Embryonic facial prominence (tissue), 1 donor: ENCODE measurements at regions not wholly inside any gene's neighbourhood (a gene's known extent, or its start where the extent isn't known, plus 50 kb on each side); places are given as distances from the start of the nearest gene placed in this dataset.
"Not testable (repeated sequence)": the region's sequence is repeated elsewhere in the genome, so short reads cannot be mapped to it uniquely, and the experiment has no call there.

Source experiments
- DNase-seq: peaks from one replicate; pipeline ENCODE4 v3.0.0-alpha.2; 2016; ENCODE audit errors: extremely low spot score

GRCh38 chr14:84410344-84410743 is 1119.6 kb upstream of the FLRT2 start:
- DNase-seq: no peak

- DNase-seq: no peak
These were observed 1109.7 kb upstream of the FLRT2 start for GRCh38 chr14:84420221-84420620.

GRCh38 chr14:84421621-84422020 is 1108.3 kb upstream of the FLRT2 start:
- no peak for DNase-seq

GRCh38 chr14:84425968-84426367 is 1104.0 kb upstream of the FLRT2 start:
- no peak for DNase-seq

- DNase-seq: no peak
These were observed 1097.3 kb upstream of the FLRT2 start for GRCh38 chr14:84432676-84433075.

- DNase-seq: no peak
These were observed 1096.0 kb upstream of the FLRT2 start for GRCh38 chr14:84433961-84434360.

- no peak for DNase-seq
These were observed 1094.1 kb upstream of the FLRT2 start for GRCh38 chr14:84435820-84436324.

- no peak for DNase-seq
These were observed 1093.4 kb upstream of the FLRT2 start for GRCh38 chr14:84436528-84436927.

GRCh38 chr14:84442521-84442920 is 1087.4 kb upstream of the FLRT2 start:
- DNase-seq: no peak

GRCh38 chr14:84445486-84445885 is 1084.5 kb upstream of the FLRT2 start:
- DNase-seq: no peak

- DNase-seq: no peak
These were observed 1083.7 kb upstream of the FLRT2 start for GRCh38 chr14:84446250-84446649.

GRCh38 chr14:84453307-84453950 is 1076.5 kb upstream of the FLRT2 start:
- DNase-seq: no peak

GRCh38 chr14:84454114-84454513 is 1075.8 kb upstream of the FLRT2 start:
- no peak for DNase-seq

GRCh38 chr14:84456946-84457345 is 1073.0 kb upstream of the FLRT2 start:
- DNase-seq: no peak

- DNase-seq: no peak
These were observed 1071.1 kb upstream of the FLRT2 start for GRCh38 chr14:84458881-84459280.

- DNase-seq: no peak
These were observed 1064.1 kb upstream of the FLRT2 start for GRCh38 chr14:84465880-84466279.

GRCh38 chr14:84468153-84468552 is 1061.8 kb upstream of the FLRT2 start:
- DNase-seq: no peak

GRCh38 chr14:84477996-84478395 is 1051.9 kb upstream of the FLRT2 start:
- DNase-seq: no peak

GRCh38 chr14:84482256-84483071 is 1047.5 kb upstream of the FLRT2 start:
- DNase-seq: no peak

- no peak for DNase-seq
These were observed 1046.9 kb upstream of the FLRT2 start for GRCh38 chr14:84483072-84483420.

- DNase-seq: not testable (repeated sequence)
These were observed 1045.7 kb upstream of the FLRT2 start for GRCh38 chr14:84484243-84484642.

GRCh38 chr14:84485036-84485435 is 1044.9 kb upstream of the FLRT2 start:
- no peak for DNase-seq

GRCh38 chr14:84490081-84490480 is 1039.9 kb upstream of the FLRT2 start:
- DNase-seq: no peak
